Caco-2 (cell line): ENCODE measurements at regions not wholly inside any gene's neighbourhood (a gene's known extent, or its start where the extent isn't known, plus 50 kb on each side); places are given as distances from the start of the nearest gene placed in this dataset.

Source experiments
- BruUV-seq: library from RNA; stranded (reverse); fragments of 400-500 nt; replicated peaks from 2 replicates; lab custom pipeline; 2021; lab: Mats Ljungman, UMichigan
- CTCF ChIA-PET: fragments of 300-600 bp; sonication (Branson Sonifier 250); formaldehyde crosslinking; loops from one replicate; lab custom pipeline; 2022; ENCODE audit warnings: antibody characterized with exemption; lab: Charles Lee
- POLR2A ChIA-PET: fragments of 300-600 bp; sonication (Branson Sonifier 250); formaldehyde crosslinking; loops from one replicate; lab custom pipeline; 2022; ENCODE audit warnings: antibody characterized with exemption; lab: Charles Lee
- DNase-seq, 2 experiments: peaks; one replicate each; pipeline versions ENCODE4 v3.0.0 to v3.0.0-alpha.2; 2020 to 2022
- H3K27me3 ChIP-seq: replicated peaks from 2 replicates; pipeline ENCODE4 v1.6.0; 2011; ENCODE audit warnings: low read length; ENCODE audit not compliant: control insufficient read depth, insufficient read depth
- H3K36me3 ChIP-seq: 2 replicates; pipeline ENCODE4 v1.5.1; 2011; ENCODE audit warnings: low read length; ENCODE audit not compliant: control insufficient read depth, insufficient read depth
- H3K4me1 ChIP-seq: fragments of 250-450 bp; sonication (Bioruptor Pico); 2 replicates; pipeline ENCODE4 v1.5.1; 2020; ENCODE audit warnings: mild to moderate bottlenecking
- H3K4me3 ChIP-seq: 2 replicates; pipeline ENCODE4 v1.5.1; 2011; ENCODE audit warnings: low read depth, mild to moderate bottlenecking, control low read depth, low read length
- H3K9me3 ChIP-seq: fragments of 250-450 bp; sonication (Bioruptor Pico); 2 replicates; pipeline ENCODE4 v1.5.1; 2020; ENCODE audit warnings: mild to moderate bottlenecking, moderate library complexity
- H3K27ac Mint-ChIP-seq: one replicate; pipeline ENCODE4 v1.8.0; 2022; ENCODE audit warnings: mixed read lengths; ENCODE audit not compliant: unreplicated experiment
- H3K27me3 Mint-ChIP-seq: one replicate; pipeline ENCODE4 v1.8.0; 2022; ENCODE audit warnings: mixed read lengths; ENCODE audit not compliant: insufficient read depth, unreplicated experiment
- H3K36me3 Mint-ChIP-seq: one replicate; pipeline ENCODE4 v1.8.0; 2022; ENCODE audit warnings: mild to moderate bottlenecking, mixed read lengths; ENCODE audit not compliant: insufficient read depth, unreplicated experiment
- H3K4me1 Mint-ChIP-seq: one replicate; pipeline ENCODE4 v1.8.0; 2022; ENCODE audit warnings: low read depth, mixed read lengths; ENCODE audit not compliant: unreplicated experiment
- H3K4me3 Mint-ChIP-seq: one replicate; pipeline ENCODE4 v1.8.0; 2022; ENCODE audit warnings: mild to moderate bottlenecking, moderate library complexity, mixed read lengths; ENCODE audit not compliant: unreplicated experiment
- H3K9me3 Mint-ChIP-seq: one replicate; pipeline ENCODE4 v1.8.0; 2022; ENCODE audit warnings: mixed read lengths; ENCODE audit not compliant: unreplicated experiment
- intact Hi-C: fragments of 100-400 bp; cut with micrococcal nuclease; formaldehyde crosslinking; loops from one replicate; pipeline ENCODE4 v1.10.0; 2022; ENCODE audit not compliant: unreplicated experiment
- TF ChIP-seq, protein P1 (sequence below), 2 experiments: fragments of 200-600 bp in 1 of 2; IDR thresholded peaks; 1 replicate in 1 of 2; 2 replicates in 1 of 2; pipeline versions ENCODE4 v1.5.1 to v1.8.0; 2011 to 2022; ENCODE audit warnings: antibody characterized with exemption in 1 of 2, control low read depth in 1 of 2, inconsistent platforms in 1 of 2, low read depth in 1 of 2, low read length in 1 of 2, mild to moderate bottlenecking in 1 of 2, moderate library complexity in 1 of 2; ENCODE audit not compliant: insufficient read depth in 1 of 2, severe bottlenecking in 1 of 2, unreplicated experiment in 1 of 2

DNA sequence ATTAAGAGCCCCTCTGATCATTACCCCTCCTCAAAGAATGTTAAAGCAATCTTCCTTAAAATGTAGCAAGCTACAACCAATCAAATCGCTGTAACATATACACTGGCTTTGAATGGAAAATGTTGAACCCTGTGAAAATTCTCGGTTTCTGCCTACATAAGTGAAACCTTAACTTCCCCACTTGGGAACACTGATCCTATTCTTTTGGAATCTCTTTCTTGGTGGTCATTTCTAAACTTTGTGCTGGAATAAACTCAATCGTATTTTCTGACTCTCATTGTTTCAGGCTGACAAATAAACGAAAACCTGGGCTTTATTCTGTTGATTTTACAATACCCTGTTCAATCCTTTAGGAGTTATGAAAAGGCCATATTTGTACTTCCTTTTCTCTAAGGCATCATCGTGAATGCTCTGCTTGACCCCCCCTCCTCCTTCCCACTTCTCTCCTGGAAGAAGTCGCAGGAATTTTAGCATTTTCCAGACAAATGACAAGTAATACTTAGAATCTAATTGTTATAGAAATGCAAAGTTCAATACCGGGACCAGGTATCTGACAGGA lies 155.1 kb upstream of the FAM13C start:
- CTCF ChIA-PET, result no interaction called here
- H3K27me3 Mint-ChIP-seq, result peaks cover 27% of the 10 kb centered on the region
- intact Hi-C loops, result no loop called here
- H3K27ac Mint-ChIP-seq, result no peak overlapping the region
- no peaks in the 10 kb centered on the region for H3K4me1 Mint-ChIP-seq
- Histone ChIP-seq H3K4me3 (no peak overlapping the region), H3K9me3 (no peaks in the 10 kb centered on the region; the same call in 1 of the 2 replicates), H3K36me3 (no peaks in the 10 kb centered on the region), H3K27me3 (0 out of 2 replicates have a peak, but pooled peaks cover 1% of the 10 kb centered on the region), H3K4me1 (no peaks in the 10 kb centered on the region)
- POLR2A ChIA-PET, result no interaction called here
- no peak for DNase-seq
- no peaks in the 10 kb centered on the region for H3K36me3 Mint-ChIP-seq
- no peaks in the 10 kb centered on the region for H3K9me3 Mint-ChIP-seq
- H3K4me3 Mint-ChIP-seq, result no peak overlapping the region
- TF ChIP-seq, protein P1, sequence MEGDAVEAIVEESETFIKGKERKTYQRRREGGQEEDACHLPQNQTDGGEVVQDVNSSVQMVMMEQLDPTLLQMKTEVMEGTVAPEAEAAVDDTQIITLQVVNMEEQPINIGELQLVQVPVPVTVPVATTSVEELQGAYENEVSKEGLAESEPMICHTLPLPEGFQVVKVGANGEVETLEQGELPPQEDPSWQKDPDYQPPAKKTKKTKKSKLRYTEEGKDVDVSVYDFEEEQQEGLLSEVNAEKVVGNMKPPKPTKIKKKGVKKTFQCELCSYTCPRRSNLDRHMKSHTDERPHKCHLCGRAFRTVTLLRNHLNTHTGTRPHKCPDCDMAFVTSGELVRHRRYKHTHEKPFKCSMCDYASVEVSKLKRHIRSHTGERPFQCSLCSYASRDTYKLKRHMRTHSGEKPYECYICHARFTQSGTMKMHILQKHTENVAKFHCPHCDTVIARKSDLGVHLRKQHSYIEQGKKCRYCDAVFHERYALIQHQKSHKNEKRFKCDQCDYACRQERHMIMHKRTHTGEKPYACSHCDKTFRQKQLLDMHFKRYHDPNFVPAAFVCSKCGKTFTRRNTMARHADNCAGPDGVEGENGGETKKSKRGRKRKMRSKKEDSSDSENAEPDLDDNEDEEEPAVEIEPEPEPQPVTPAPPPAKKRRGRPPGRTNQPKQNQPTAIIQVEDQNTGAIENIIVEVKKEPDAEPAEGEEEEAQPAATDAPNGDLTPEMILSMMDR (IDR thresholded peaks at IDR 0.05; ENCODE audit: insufficient read depth in 1 of 2, low read depth in 1 of 2, low read length in 1 of 2, severe bottlenecking in 1 of 2, unreplicated experiment in 1 of 2), result no peak
- BruUV-seq, result no TSS peak

DNA sequence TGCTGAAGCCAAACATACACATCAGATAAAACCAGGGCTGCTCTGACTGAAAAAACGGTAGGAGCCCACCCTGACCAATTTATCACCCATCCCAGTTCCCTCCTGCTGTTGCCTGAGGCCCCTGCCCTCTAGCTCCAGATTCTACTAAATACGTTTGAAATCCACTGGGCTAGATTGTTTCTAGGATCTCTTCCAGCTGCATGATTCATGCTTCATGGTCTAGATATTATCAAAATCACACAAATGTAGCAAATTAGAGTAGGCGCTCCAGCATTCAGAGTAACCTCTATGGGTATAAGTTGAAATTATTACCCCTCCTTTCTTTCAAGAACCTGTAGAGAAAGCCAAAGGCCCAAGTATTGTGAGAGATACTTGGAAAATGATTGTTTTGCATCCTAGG lies 151.2 kb upstream of the FAM13C start:
- no peaks in the 10 kb centered on the region; the same call in 1 of the 2 replicates for H3K9me3 ChIP-seq
- Mint-ChIP-seq H3K27ac (no peak overlapping the region), H3K4me3 (no peak overlapping the region), H3K27me3 (peaks cover 28% of the 10 kb centered on the region), H3K4me1 (no peaks in the 10 kb centered on the region), H3K36me3 (no peaks in the 10 kb centered on the region), H3K9me3 (no peaks in the 10 kb centered on the region)
- H3K4me3 ChIP-seq, result no peak overlapping the region
- intact Hi-C loops, result no loop called here
- H3K4me1 ChIP-seq, result no peaks in the 10 kb centered on the region
- TF ChIP-seq, protein P1 (IDR thresholded peaks at IDR 0.05; ENCODE audit: insufficient read depth in 1 of 2, low read depth in 1 of 2, low read length in 1 of 2, severe bottlenecking in 1 of 2, unreplicated experiment in 1 of 2), result no peak
- H3K27me3 ChIP-seq, result 0 out of 2 replicates have a peak, but pooled peaks cover under 1% of the 10 kb centered on the region
- no TSS peak for BruUV-seq
- H3K36me3 ChIP-seq, result no peaks in the 10 kb centered on the region
- ChIA-PET CTCF (no interaction called here), POLR2A (no interaction called here)
- DNase-seq, result no peak

DNA sequence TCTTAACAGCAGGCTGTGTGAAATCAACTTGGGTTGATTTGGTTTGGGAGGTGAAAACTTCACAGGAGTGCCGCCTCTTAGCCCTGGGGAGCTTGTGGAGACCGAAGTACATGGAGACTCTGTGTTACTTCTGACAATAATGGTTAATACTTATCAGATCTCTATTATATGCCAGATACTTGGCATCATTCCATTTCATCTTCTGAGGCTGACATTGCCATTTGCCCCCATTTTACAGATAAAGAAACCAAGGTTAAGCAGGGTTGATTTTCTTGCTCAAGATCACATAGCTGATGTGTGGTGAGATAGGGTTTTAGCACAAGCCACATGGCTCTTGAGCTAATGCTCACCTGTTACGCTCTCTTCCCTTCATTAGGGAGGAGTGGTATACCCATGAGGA lies 150.6 kb upstream of the FAM13C start:
- no peaks in the 10 kb centered on the region for H3K27me3 ChIP-seq
- TF ChIP-seq, protein P1 (IDR thresholded peaks at IDR 0.05; ENCODE audit: insufficient read depth in 1 of 2, low read depth in 1 of 2, low read length in 1 of 2, severe bottlenecking in 1 of 2, unreplicated experiment in 1 of 2), result no peak
- ChIA-PET CTCF (no interaction called here), POLR2A (no interaction called here)
- peaks cover 28% of the 10 kb centered on the region for H3K27me3 Mint-ChIP-seq
- no TSS peak for BruUV-seq
- no peak overlapping the region for H3K4me3 ChIP-seq
- no peak overlapping the region for H3K27ac Mint-ChIP-seq
- no peaks in the 10 kb centered on the region for H3K36me3 Mint-ChIP-seq
- H3K9me3 ChIP-seq, result no peaks in the 10 kb centered on the region; the same call in 1 of the 2 replicates
- DNase-seq, result no peak
- intact Hi-C loops, result no loop called here
- no peaks in the 10 kb centered on the region for H3K4me1 Mint-ChIP-seq
- no peaks in the 10 kb centered on the region for H3K4me1 ChIP-seq
- H3K4me3 Mint-ChIP-seq, result no peak overlapping the region
- H3K36me3 ChIP-seq, result no peaks in the 10 kb centered on the region
- H3K9me3 Mint-ChIP-seq, result no peaks in the 10 kb centered on the region
